ENCODE measurements at regions not wholly inside any gene's neighbourhood (a gene's known extent, or its start where the extent isn't known, plus 50 kb on each side); places are given as distances from the start of the nearest gene placed in this dataset.
"Not testable (repeated sequence)": the region's sequence is repeated elsewhere in the genome, so short reads cannot be mapped to it uniquely, and the experiment has no call there.

- not testable (repeated sequence) for DNase-seq
Observed at GRCh38 chr1:95797761-95798160, 563.8 kb downstream of the RWDD3 start.

GRCh38 chr1:95806171-95806570, 572.2 kb downstream of the RWDD3 start:
- no peak for DNase-seq

- no peak for DNase-seq
Observed at GRCh38 chr1:95809391-95809790, 575.4 kb downstream of the RWDD3 start.

GRCh38 chr1:95815511-95815910, 581.5 kb downstream of the RWDD3 start:
- DNase-seq: no peak

GRCh38 chr1:95829556-95829955, 595.5 kb downstream of the RWDD3 start:
- no peak for DNase-seq

GRCh38 chr1:95832370-95832769, 598.4 kb downstream of the RWDD3 start:
- DNase-seq: no peak

- DNase-seq: no peak
Observed at GRCh38 chr1:95849439-95849838, 615.4 kb downstream of the RWDD3 start.

- DNase-seq: no peak
Observed at GRCh38 chr1:95850165-95850649, 616.2 kb downstream of the RWDD3 start.

- DNase-seq: no peak
Observed at GRCh38 chr1:95850763-95851162, 616.8 kb downstream of the RWDD3 start.

- no peak for DNase-seq
Observed at GRCh38 chr1:95852483-95853070, 618.6 kb downstream of the RWDD3 start.

- DNase-seq: no peak
Observed at GRCh38 chr1:95854457-95854856, 620.4 kb downstream of the RWDD3 start.

GRCh38 chr1:95863086-95863485, 629.1 kb downstream of the RWDD3 start:
- DNase-seq: no peak

- no peak for DNase-seq
Observed at GRCh38 chr1:95865769-95866168, 631.8 kb downstream of the RWDD3 start.

GRCh38 chr1:95876276-95876675, 642.3 kb downstream of the RWDD3 start:
- DNase-seq: peak; percentile 46

- no peak for DNase-seq
Observed at GRCh38 chr1:95879498-95880050, 645.6 kb downstream of the RWDD3 start.

- DNase-seq: peak; percentile 55
Observed at GRCh38 chr1:95888941-95889390, 655.0 kb downstream of the RWDD3 start.

- no peak for DNase-seq
Observed at GRCh38 chr1:95889400-95889799, 655.4 kb downstream of the RWDD3 start.

- DNase-seq: no peak
Observed at GRCh38 chr1:95893921-95894320, 659.9 kb downstream of the RWDD3 start.

GRCh38 chr1:95903060-95903459, 669.0 kb downstream of the RWDD3 start:
- DNase-seq: no peak

- DNase-seq: no peak
Observed at GRCh38 chr1:95905818-95906395, 671.9 kb downstream of the RWDD3 start.

GRCh38 chr1:95911739-95912138, 677.7 kb downstream of the RWDD3 start:
- DNase-seq: not testable (repeated sequence)

GRCh38 chr1:95916616-95917015, 682.6 kb downstream of the RWDD3 start:
- no peak for DNase-seq

GRCh38 chr1:95924684-95925083, 690.7 kb downstream of the RWDD3 start:
- DNase-seq: no peak

GRCh38 chr1:95926331-95926730, 692.3 kb downstream of the RWDD3 start:
- no peak for DNase-seq

- no peak for DNase-seq
Observed at GRCh38 chr1:95927061-95927460, 693.1 kb downstream of the RWDD3 start.

Measured in NCI-H510A treated with DMSO at 0.1 percent for 48 hours (cell line).